ENCODE measurements at regions not wholly inside any gene's neighbourhood (a gene's known extent, or its start where the extent isn't known, plus 50 kb on each side); places are given as distances from the start of the nearest gene placed in this dataset.

DNA sequence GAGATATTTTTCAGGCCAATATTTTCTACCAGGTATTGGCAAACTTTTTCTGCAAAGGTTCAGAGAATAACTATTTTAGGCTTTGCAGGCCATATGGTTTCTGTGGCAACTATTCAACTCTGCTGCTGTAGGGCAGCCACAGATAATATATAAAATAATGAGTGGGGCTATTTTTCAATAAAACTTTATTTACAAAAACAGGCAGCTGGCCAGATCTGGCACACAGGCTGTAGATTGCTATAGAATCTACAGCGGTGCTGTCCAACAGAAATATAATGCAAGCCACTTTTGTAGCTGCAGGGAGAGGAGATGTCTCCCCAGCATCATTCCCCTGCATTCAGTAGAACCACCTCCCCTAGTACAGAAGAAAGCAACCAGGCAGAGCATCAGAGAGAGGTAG is 97.6 kb upstream of the BCOR start:
- no peak for DNase-seq
- intact Hi-C loops (cut with micrococcal nuclease) = no loop called here
- no peak for ATAC-seq (ENCODE audit: low read depth)
- Mint-ChIP-seq H3K4me3 (no peak overlapping the region), H3K36me3 (ENCODE audit: low read depth) (no peaks in the 10 kb centered on the region), H3K27me3 (no peaks in the 10 kb centered on the region), H3K4me1 (no peaks in the 10 kb centered on the region), H3K27ac (no peak overlapping the region), H3K9me3 (no peaks in the 10 kb centered on the region)
- ChIA-PET POLR2A (no interaction called here), CTCF (no interaction called here)
- TF ChIP-seq, protein P1, sequence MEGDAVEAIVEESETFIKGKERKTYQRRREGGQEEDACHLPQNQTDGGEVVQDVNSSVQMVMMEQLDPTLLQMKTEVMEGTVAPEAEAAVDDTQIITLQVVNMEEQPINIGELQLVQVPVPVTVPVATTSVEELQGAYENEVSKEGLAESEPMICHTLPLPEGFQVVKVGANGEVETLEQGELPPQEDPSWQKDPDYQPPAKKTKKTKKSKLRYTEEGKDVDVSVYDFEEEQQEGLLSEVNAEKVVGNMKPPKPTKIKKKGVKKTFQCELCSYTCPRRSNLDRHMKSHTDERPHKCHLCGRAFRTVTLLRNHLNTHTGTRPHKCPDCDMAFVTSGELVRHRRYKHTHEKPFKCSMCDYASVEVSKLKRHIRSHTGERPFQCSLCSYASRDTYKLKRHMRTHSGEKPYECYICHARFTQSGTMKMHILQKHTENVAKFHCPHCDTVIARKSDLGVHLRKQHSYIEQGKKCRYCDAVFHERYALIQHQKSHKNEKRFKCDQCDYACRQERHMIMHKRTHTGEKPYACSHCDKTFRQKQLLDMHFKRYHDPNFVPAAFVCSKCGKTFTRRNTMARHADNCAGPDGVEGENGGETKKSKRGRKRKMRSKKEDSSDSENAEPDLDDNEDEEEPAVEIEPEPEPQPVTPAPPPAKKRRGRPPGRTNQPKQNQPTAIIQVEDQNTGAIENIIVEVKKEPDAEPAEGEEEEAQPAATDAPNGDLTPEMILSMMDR (IDR thresholded peaks at IDR 0.05) = no peak

DNA sequence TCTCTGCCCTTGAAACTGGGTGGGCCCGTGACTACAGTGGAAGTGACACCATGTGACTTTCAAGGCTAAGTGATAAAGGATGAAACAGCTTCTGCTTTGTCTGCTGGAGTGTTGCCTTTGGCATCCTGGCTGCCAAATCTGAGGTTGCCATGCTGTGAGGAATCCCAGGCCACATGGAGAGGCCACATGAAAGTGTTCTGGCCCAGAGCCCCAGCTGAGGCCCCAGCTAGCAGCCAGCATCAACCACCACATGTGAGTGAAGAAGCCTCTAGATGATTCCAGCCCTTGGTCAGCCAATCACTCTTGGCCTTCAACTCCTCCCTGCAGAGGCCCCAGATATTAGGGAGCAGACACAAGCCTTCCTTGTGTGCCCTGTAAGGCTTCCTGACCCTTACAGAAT is 94.4 kb upstream of the BCOR start:
- no peak overlapping the region for H3K27ac Mint-ChIP-seq
- H3K4me1 Mint-ChIP-seq = peaks cover 7% of the 10 kb centered on the region
- intact Hi-C loops (cut with micrococcal nuclease) = no loop called here
- POLR2A ChIA-PET = interaction anchor here (1.4 kb wide), 1 partner anchor 15 kb away, joined by 5 read pairs; no protein-coding TSS in a partner anchor
- no peak overlapping the region for H3K4me3 Mint-ChIP-seq
- DNase-seq (no peak), ATAC-seq (ENCODE audit: low read depth) (no peak)
- CTCF ChIA-PET = no interaction called here
- no peaks in the 10 kb centered on the region for H3K27me3 Mint-ChIP-seq
- TF ChIP-seq, protein P1 (IDR thresholded peaks at IDR 0.05) = no peak
- H3K9me3 Mint-ChIP-seq = no peaks in the 10 kb centered on the region
- H3K36me3 Mint-ChIP-seq (ENCODE audit: low read depth) = no peaks in the 10 kb centered on the region

DNA sequence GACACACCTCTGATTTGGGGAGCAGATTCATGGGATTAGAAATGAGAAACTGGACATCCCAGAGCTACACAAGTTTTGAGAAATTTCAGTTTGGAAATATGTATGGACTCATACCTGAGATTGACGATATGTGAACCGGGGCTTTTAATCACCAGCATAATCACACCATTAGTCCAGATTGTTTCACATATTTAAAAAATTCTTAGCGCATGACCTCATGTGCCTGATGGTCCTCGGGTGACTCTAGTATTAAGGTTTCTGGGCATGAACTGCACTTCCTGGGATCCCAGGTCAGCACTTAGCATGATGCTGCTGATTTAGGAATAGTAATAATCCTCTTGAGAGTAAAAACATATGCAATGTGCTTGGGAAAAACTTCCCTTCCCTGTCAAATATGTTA is 91.9 kb upstream of the BCOR start:
- POLR2A ChIA-PET = interaction anchor here (0.7 to 3.0 kb wide), 2 partner anchors 13 to 48 kb away, joined by 3 to 16 read pairs; no protein-coding TSS in a partner anchor
- Mint-ChIP-seq H3K9me3 (peaks cover 3% of the 10 kb centered on the region), H3K4me3 (no peak overlapping the region), H3K27me3 (no peaks in the 10 kb centered on the region), H3K36me3 (ENCODE audit: low read depth) (no peaks in the 10 kb centered on the region), H3K27ac (no peak overlapping the region), H3K4me1 (peaks cover 7% of the 10 kb centered on the region)
- intact Hi-C loops (cut with micrococcal nuclease) = no loop called here
- CTCF ChIA-PET = no interaction called here
- ATAC-seq (ENCODE audit: low read depth) (no peak), DNase-seq (no peak)
- TF ChIP-seq, protein P1 (IDR thresholded peaks at IDR 0.05) = no peak

DNA sequence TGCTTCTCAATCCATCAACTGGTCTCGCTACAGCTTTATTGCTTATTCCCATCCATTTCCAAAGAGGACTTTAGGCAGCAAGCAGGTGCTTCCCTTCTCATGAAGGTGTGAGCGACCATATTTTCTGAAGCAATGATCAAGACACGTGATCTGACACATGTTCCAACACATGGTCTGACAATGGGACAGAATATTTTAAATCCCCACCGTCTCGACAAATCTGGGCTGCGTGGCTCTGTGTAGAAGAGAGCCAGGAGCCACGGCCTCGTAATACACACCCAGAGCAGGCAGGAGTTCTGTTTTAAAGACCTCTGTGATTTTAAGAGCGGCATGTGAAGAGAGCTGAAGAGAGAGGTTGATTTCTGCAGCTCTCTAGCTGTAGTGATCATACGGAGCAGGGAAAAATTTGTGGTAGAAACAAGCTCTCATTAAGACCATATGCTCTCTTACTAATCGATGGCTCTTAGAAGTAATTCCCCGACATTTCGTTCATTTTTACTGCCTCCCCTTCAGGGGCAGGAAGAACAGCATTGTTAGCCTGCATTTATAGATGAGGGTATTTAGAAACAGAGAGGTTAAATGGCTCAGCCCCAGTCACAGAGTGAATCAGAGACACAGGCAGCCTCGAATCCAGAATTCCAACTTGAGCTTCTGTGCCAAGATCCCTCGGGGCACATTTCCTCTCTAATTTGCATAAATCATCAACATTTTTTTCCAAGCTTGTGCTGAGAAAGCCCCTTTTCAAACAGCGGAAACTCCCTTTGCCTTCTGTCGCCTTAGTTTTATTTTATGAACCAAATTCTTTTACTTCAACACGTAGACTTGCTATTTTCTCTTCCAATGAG is 91.0 kb upstream of the BCOR start:
- intact Hi-C loops (cut with micrococcal nuclease) = no loop called here
- POLR2A ChIA-PET = interaction anchor here (0.7 to 3.0 kb wide), 2 partner anchors 12 to 49 kb away, joined by 3 to 16 read pairs; no protein-coding TSS in a partner anchor
- ATAC-seq (ENCODE audit: low read depth) (no peak), DNase-seq (no peak)
- TF ChIP-seq, protein P1 (IDR thresholded peaks at IDR 0.05) = no peak
- Mint-ChIP-seq H3K27me3 (no peaks in the 10 kb centered on the region), H3K4me1 (peaks cover 7% of the 10 kb centered on the region), H3K36me3 (ENCODE audit: low read depth) (no peaks in the 10 kb centered on the region), H3K27ac (no peak overlapping the region), H3K4me3 (no peak overlapping the region), H3K9me3 (peaks cover 3% of the 10 kb centered on the region)
- CTCF ChIA-PET = no interaction called here

DNA sequence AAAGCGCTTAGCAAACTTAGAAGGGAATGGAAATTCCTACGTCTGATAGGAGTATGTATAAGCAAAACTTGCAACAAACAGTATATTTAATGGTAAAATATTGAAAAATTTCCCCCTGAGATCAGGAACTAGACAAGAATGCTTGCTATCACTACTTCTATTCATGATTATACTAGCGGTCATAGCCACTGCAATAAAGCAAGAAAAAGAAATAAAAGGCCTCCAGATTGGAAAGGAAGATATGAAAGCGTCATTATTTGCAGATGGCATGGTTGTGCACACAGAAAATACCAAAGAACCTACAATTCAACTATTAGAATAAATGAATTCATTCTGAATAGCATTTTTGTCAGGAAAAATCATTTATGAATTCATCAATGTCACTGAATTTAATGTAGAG is 87.2 kb upstream of the BCOR start:
- no peak overlapping the region for H3K27ac Mint-ChIP-seq
- no peaks in the 10 kb centered on the region for H3K36me3 Mint-ChIP-seq (ENCODE audit: low read depth)
- H3K27me3 Mint-ChIP-seq = no peaks in the 10 kb centered on the region
- H3K4me3 Mint-ChIP-seq = no peak overlapping the region
- peaks cover 3% of the 10 kb centered on the region for H3K9me3 Mint-ChIP-seq
- CTCF ChIA-PET = no interaction called here
- no peak for ATAC-seq (ENCODE audit: low read depth)
- H3K4me1 Mint-ChIP-seq = peaks cover 7% of the 10 kb centered on the region
- DNase-seq = no peak
- POLR2A ChIA-PET = no interaction called here
- intact Hi-C loops (cut with micrococcal nuclease) = no loop called here
- TF ChIP-seq, protein P1 (IDR thresholded peaks at IDR 0.05) = no peak

Measured in activated B cell treated with CpG ODN at 0.5 μM for 24 hours (primary cell).